ENCODE measurements at regions not wholly inside any gene's neighbourhood (a gene's known extent, or its start where the extent isn't known, plus 50 kb on each side); places are given as distances from the start of the nearest gene placed in this dataset.
"Not testable (repeated sequence)": the region's sequence is repeated elsewhere in the genome, so short reads cannot be mapped to it uniquely, and the experiment has no call there.

DNA sequence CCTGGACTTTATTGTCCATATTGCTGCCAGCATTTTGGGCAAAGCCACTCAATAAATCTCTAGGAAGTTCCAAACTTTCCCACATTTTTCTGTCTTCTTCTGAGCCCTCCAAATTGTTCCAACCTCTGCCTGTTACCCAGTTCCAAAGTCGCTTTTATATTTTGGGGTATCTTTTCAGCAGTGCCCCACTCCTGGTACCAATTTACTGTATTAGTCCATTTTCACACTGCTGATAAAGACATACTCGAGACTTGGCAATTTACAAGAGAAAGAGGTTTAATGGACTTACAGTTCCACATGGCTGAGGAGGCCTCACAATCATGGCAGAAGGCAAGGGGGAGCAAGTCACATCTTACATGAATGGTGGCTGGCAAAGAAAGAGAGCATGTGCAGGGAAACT is 53.4 kb downstream of the AHSP start:
- H3K9me3 ChIP-seq (ENCODE audit: low read length); POLR2A ChIA-PET; H3K79me2 ChIP-seq (ENCODE audit: insufficient read depth, low read depth, low read length); H3K4me1 ChIP-seq (ENCODE audit: insufficient read depth, low read length, poor library complexity, severe bottlenecking); H3K4me2 ChIP-seq (ENCODE audit: low read length); H3K4me3 ChIP-seq (ENCODE audit: low read depth, low read length, poor library complexity, severe bottlenecking); H4K20me1 ChIP-seq (ENCODE audit: insufficient read depth, low read length); H3K9me2 ChIP-seq (ENCODE audit: insufficient read depth, low read length); H3K36me3 ChIP-seq (ENCODE audit: insufficient read depth, low read length); H2AFZ ChIP-seq (ENCODE audit: low read length); intact Hi-C loops (cut with micrococcal nuclease; ENCODE audit: unreplicated experiment); DNase-seq (ENCODE audit: low spot score); H3K27ac ChIP-seq (ENCODE audit: low read depth, low read length, poor library complexity, severe bottlenecking); CTCF ChIA-PET (ENCODE audit: unreplicated experiment); BruUV-seq (replicated peaks): not testable (repeated sequence)

- H3K9me2 ChIP-seq (ENCODE audit: insufficient read depth, low read length); BruUV-seq (replicated peaks); H4K20me1 ChIP-seq (ENCODE audit: insufficient read depth, low read length); H3K4me1 ChIP-seq (ENCODE audit: insufficient read depth, low read length, poor library complexity, severe bottlenecking); H3K79me2 ChIP-seq (ENCODE audit: insufficient read depth, low read depth, low read length); H3K4me2 ChIP-seq (ENCODE audit: low read length); DNase-seq (ENCODE audit: low spot score); H3K27ac ChIP-seq (ENCODE audit: low read depth, low read length, poor library complexity, severe bottlenecking); intact Hi-C loops (cut with micrococcal nuclease; ENCODE audit: unreplicated experiment); H3K4me3 ChIP-seq (ENCODE audit: low read depth, low read length, poor library complexity, severe bottlenecking); H2AFZ ChIP-seq (ENCODE audit: low read length); POLR2A ChIA-PET; H3K36me3 ChIP-seq (ENCODE audit: insufficient read depth, low read length); CTCF ChIA-PET (ENCODE audit: unreplicated experiment): not testable (repeated sequence)
- peaks cover 49% of the 10 kb centered on the region; the same call in 1 of the 2 replicates for H3K9me3 ChIP-seq (ENCODE audit: low read length)
Measured at GRCh38 chr16:31601737-31602384, 74.2 kb downstream of the AHSP start.

- Histone ChIP-seq H3K4me3 (ENCODE audit: low read depth, low read length, poor library complexity, severe bottlenecking) (no peak overlapping the region), H2AFZ (ENCODE audit: low read length) (no peak overlapping the region), H3K4me1 (ENCODE audit: insufficient read depth, low read length, poor library complexity, severe bottlenecking) (peaks cover 4% of the 10 kb centered on the region), H3K79me2 (ENCODE audit: insufficient read depth, low read depth, low read length) (no peaks in the 10 kb centered on the region), H3K36me3 (ENCODE audit: insufficient read depth, low read length) (no peaks in the 10 kb centered on the region), H3K9me2 (ENCODE audit: insufficient read depth, low read length) (no peaks in the 10 kb centered on the region), H3K27ac (ENCODE audit: low read depth, low read length, poor library complexity, severe bottlenecking) (no peak overlapping the region), H3K9me3 (ENCODE audit: low read length) (no peaks in the 10 kb centered on the region), H3K4me2 (ENCODE audit: low read length) (no peak overlapping the region), H4K20me1 (ENCODE audit: insufficient read depth, low read length) (no peaks in the 10 kb centered on the region)
- no peak for TF ChIP-seq EZH2phosphoT487 (IDR thresholded peaks at IDR 0.05; ENCODE audit: borderline replicate concordance, low read depth, low read length)
- TF ChIP-seq, protein P1, sequence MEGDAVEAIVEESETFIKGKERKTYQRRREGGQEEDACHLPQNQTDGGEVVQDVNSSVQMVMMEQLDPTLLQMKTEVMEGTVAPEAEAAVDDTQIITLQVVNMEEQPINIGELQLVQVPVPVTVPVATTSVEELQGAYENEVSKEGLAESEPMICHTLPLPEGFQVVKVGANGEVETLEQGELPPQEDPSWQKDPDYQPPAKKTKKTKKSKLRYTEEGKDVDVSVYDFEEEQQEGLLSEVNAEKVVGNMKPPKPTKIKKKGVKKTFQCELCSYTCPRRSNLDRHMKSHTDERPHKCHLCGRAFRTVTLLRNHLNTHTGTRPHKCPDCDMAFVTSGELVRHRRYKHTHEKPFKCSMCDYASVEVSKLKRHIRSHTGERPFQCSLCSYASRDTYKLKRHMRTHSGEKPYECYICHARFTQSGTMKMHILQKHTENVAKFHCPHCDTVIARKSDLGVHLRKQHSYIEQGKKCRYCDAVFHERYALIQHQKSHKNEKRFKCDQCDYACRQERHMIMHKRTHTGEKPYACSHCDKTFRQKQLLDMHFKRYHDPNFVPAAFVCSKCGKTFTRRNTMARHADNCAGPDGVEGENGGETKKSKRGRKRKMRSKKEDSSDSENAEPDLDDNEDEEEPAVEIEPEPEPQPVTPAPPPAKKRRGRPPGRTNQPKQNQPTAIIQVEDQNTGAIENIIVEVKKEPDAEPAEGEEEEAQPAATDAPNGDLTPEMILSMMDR (conservative IDR thresholded peaks at IDR 0.05; ENCODE audit: low read length), result no peak
- intact Hi-C loops (cut with micrococcal nuclease; ENCODE audit: unreplicated experiment), result no loop called here
- POLR2A ChIA-PET, result no interaction called here
- no TSS peak for BruUV-seq (replicated peaks)
- CTCF ChIA-PET (ENCODE audit: unreplicated experiment), result no interaction called here
- no peak for DNase-seq (ENCODE audit: low spot score)
Measured at GRCh38 chr16:31618130-31618529, 90.4 kb downstream of the AHSP start.

DNA sequence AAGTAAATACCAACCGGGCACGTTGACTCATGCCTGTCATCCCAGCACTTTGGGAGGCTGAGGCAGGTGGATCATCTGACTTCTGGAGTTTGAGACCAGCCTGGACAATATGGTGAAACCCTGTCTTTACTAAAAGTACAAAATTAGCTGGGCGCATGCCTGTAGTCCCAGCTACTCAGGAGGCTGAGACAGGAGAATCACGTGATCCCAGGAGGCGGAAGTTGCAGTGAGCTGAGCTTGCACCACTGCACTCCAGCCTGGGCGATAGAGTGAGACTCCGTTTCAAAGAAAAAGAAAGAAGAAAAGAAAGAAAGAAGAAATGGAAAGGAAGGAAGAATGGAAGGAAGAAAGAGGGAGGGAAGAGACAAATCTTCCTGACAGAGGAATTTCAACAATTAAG is 108.7 kb downstream of the AHSP start:
- Histone ChIP-seq H3K4me2 (ENCODE audit: low read length) (no peak overlapping the region), H4K20me1 (ENCODE audit: insufficient read depth, low read length) (no peaks in the 10 kb centered on the region), H3K36me3 (ENCODE audit: insufficient read depth, low read length) (no peaks in the 10 kb centered on the region), H3K9me2 (ENCODE audit: insufficient read depth, low read length) (no peaks in the 10 kb centered on the region), H3K9me3 (ENCODE audit: low read length) (no peaks in the 10 kb centered on the region), H2AFZ (ENCODE audit: low read length) (no peak overlapping the region), H3K27ac (ENCODE audit: low read depth, low read length, poor library complexity, severe bottlenecking) (no peak overlapping the region), H3K4me1 (ENCODE audit: insufficient read depth, low read length, poor library complexity, severe bottlenecking) (no peaks in the 10 kb centered on the region), H3K4me3 (ENCODE audit: low read depth, low read length, poor library complexity, severe bottlenecking) (no peak overlapping the region), H3K79me2 (ENCODE audit: insufficient read depth, low read depth, low read length) (no peaks in the 10 kb centered on the region)
- TF ChIP-seq EZH2phosphoT487 (IDR thresholded peaks at IDR 0.05; ENCODE audit: borderline replicate concordance, low read depth, low read length), result no peak
- TF ChIP-seq, protein P1 (conservative IDR thresholded peaks at IDR 0.05; ENCODE audit: low read length), result no peak
- BruUV-seq (replicated peaks), result no TSS peak
- POLR2A ChIA-PET, result interaction anchor here (0.6 kb wide), 1 partner anchor 10 kb away, joined by 3 read pairs; no protein-coding TSS in a partner anchor
- no peak for DNase-seq (ENCODE audit: low spot score)
- intact Hi-C loops (cut with micrococcal nuclease; ENCODE audit: unreplicated experiment), result no loop called here
- CTCF ChIA-PET (ENCODE audit: unreplicated experiment), result no interaction called here
